DND-41 (cell line): ENCODE measurements at regions not wholly inside any gene's neighbourhood (a gene's known extent, or its start where the extent isn't known, plus 50 kb on each side); places are given as distances from the start of the nearest gene placed in this dataset.

Experiments used
- ATAC-seq: fragments of 200-7000 bp; cut with Tn5 transposase; 3 replicates; pipeline ENCODE4 v1.9.1; 2021; ENCODE audit warnings: low read depth; ENCODE audit not compliant: insufficient read depth
- DNase-seq: peaks from one replicate; pipeline ENCODE4 v3.0.0-alpha.2; 2020
- H2AFZ ChIP-seq: 2 replicates; pipeline ENCODE4 v1.6.0; 2012; ENCODE audit warnings: low read depth, low read length
- H3K27ac ChIP-seq: 2 replicates; pipeline ENCODE4 v1.5.1; 2012; ENCODE audit warnings: low read length, inconsistent platforms
- H3K27me3 ChIP-seq: fragments of 200-600 bp; sonication (generic); 2 replicates; pipeline ENCODE4 v1.6.0; 2012; ENCODE audit warnings: low read length, mild to moderate bottlenecking, inconsistent platforms; ENCODE audit not compliant: insufficient read depth, poor library complexity
- H3K36me3 ChIP-seq: 2 replicates; pipeline ENCODE4 v1.5.1; 2012; ENCODE audit warnings: low read length, inconsistent platforms; ENCODE audit not compliant: insufficient read depth
- H3K4me1 ChIP-seq: 2 replicates; pipeline ENCODE4 v1.5.1; 2012; ENCODE audit warnings: mild to moderate bottlenecking, low read length; ENCODE audit not compliant: insufficient read depth
- H3K4me2 ChIP-seq: 2 replicates; pipeline ENCODE4 v1.6.0; 2012; ENCODE audit warnings: mild to moderate bottlenecking, moderate library complexity, low read length, inconsistent platforms; ENCODE audit not compliant: insufficient read depth
- H3K4me3 ChIP-seq, 2 experiments: fragments of 200-600 bp in 1 of 2; shearing (Covaris generic) in 1 of 2; 2 replicates each; pipeline ENCODE4 v1.5.1; 2012 to 2016; ENCODE audit warnings: inconsistent platforms in 2 of 2, low read length in 2 of 2, mild to moderate bottlenecking in 2 of 2, low read depth in 1 of 2, moderate library complexity in 1 of 2
- H3K79me2 ChIP-seq: 2 replicates; pipeline ENCODE4 v1.6.0; 2012; ENCODE audit warnings: low read length, inconsistent platforms; ENCODE audit not compliant: insufficient read depth
- H3K9ac ChIP-seq: 2 replicates; pipeline ENCODE4 v1.6.0; 2012; ENCODE audit warnings: low read depth, mild to moderate bottlenecking, inconsistent platforms, low read length, moderate library complexity
- H3K9me3 ChIP-seq: 2 replicates; pipeline ENCODE4 v1.5.1; 2012; ENCODE audit warnings: low read length, moderate library complexity, mild to moderate bottlenecking, inconsistent platforms; ENCODE audit not compliant: insufficient read depth, severe bottlenecking
- H4K20me1 ChIP-seq: 2 replicates; pipeline ENCODE4 v1.6.0; 2012; ENCODE audit warnings: low read length; ENCODE audit not compliant: insufficient read depth
- EZH2 ChIP-seq: IDR thresholded peaks from 3 replicates; pipeline ENCODE4 v1.6.1; 2012; ENCODE audit warnings: borderline replicate concordance, low read depth, mild to moderate bottlenecking, moderate library complexity, low read length, inconsistent platforms; ENCODE audit not compliant: severe bottlenecking
- TF ChIP-seq, protein P1 (sequence below): IDR thresholded peaks from 2 replicates; pipeline ENCODE4 v1.5.1; 2012; ENCODE audit warnings: borderline replicate concordance, low read length, moderate library complexity, mild to moderate bottlenecking; ENCODE audit not compliant: poor library complexity, severe bottlenecking; ENCODE audit errors: extremely low read depth

GRCh38 chr4:58646126-58646525 lies 1535.9 kb upstream of the IGFBP7 start:
- H3K9ac ChIP-seq: no peak overlapping the region
- H3K4me2 ChIP-seq: no peak overlapping the region
- no peak overlapping the region for H3K4me3 ChIP-seq
- no peaks in the 10 kb centered on the region for H3K27me3 ChIP-seq
- no peaks in the 10 kb centered on the region for H3K9me3 ChIP-seq
- TF ChIP-seq, protein P1, sequence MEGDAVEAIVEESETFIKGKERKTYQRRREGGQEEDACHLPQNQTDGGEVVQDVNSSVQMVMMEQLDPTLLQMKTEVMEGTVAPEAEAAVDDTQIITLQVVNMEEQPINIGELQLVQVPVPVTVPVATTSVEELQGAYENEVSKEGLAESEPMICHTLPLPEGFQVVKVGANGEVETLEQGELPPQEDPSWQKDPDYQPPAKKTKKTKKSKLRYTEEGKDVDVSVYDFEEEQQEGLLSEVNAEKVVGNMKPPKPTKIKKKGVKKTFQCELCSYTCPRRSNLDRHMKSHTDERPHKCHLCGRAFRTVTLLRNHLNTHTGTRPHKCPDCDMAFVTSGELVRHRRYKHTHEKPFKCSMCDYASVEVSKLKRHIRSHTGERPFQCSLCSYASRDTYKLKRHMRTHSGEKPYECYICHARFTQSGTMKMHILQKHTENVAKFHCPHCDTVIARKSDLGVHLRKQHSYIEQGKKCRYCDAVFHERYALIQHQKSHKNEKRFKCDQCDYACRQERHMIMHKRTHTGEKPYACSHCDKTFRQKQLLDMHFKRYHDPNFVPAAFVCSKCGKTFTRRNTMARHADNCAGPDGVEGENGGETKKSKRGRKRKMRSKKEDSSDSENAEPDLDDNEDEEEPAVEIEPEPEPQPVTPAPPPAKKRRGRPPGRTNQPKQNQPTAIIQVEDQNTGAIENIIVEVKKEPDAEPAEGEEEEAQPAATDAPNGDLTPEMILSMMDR: no peak
- TF ChIP-seq EZH2: no peak
- H4K20me1 ChIP-seq: no peaks in the 10 kb centered on the region
- no peak overlapping the region for H3K27ac ChIP-seq
- H3K4me1 ChIP-seq: no peaks in the 10 kb centered on the region
- ATAC-seq (no peak), DNase-seq (no peak)
- no peak overlapping the region for H2AFZ ChIP-seq
- no peaks in the 10 kb centered on the region for H3K36me3 ChIP-seq
- H3K79me2 ChIP-seq: no peaks in the 10 kb centered on the region

GRCh38 chr4:58644549-58644948 lies 1534.4 kb upstream of the IGFBP7 start:
- no peak overlapping the region for H3K9ac ChIP-seq
- H3K4me2 ChIP-seq: no peak overlapping the region
- no peaks in the 10 kb centered on the region for H3K9me3 ChIP-seq
- TF ChIP-seq, protein P1: no peak
- TF ChIP-seq EZH2: no peak
- no peak overlapping the region for H3K4me3 ChIP-seq
- no peaks in the 10 kb centered on the region for H3K36me3 ChIP-seq
- DNase-seq (no peak), ATAC-seq (no peak)
- no peak overlapping the region for H2AFZ ChIP-seq
- H3K79me2 ChIP-seq: no peaks in the 10 kb centered on the region
- no peaks in the 10 kb centered on the region for H3K27me3 ChIP-seq
- H4K20me1 ChIP-seq: no peaks in the 10 kb centered on the region
- H3K4me1 ChIP-seq: no peaks in the 10 kb centered on the region
- H3K27ac ChIP-seq: no peak overlapping the region

GRCh38 chr4:58636381-58636780 lies 1526.2 kb upstream of the IGFBP7 start:
- H3K79me2 ChIP-seq: no peaks in the 10 kb centered on the region
- H3K4me2 ChIP-seq: no peak overlapping the region
- no peak for TF ChIP-seq EZH2
- TF ChIP-seq, protein P1: no peak
- no peaks in the 10 kb centered on the region for H3K4me1 ChIP-seq
- H3K36me3 ChIP-seq: no peaks in the 10 kb centered on the region
- ATAC-seq: no peak
- DNase-seq: no peak
- H3K27me3 ChIP-seq: no peaks in the 10 kb centered on the region
- no peaks in the 10 kb centered on the region for H3K9me3 ChIP-seq
- no peak overlapping the region for H3K4me3 ChIP-seq
- no peak overlapping the region for H3K27ac ChIP-seq
- no peaks in the 10 kb centered on the region for H4K20me1 ChIP-seq
- no peak overlapping the region for H2AFZ ChIP-seq
- H3K9ac ChIP-seq: no peak overlapping the region

DNA sequence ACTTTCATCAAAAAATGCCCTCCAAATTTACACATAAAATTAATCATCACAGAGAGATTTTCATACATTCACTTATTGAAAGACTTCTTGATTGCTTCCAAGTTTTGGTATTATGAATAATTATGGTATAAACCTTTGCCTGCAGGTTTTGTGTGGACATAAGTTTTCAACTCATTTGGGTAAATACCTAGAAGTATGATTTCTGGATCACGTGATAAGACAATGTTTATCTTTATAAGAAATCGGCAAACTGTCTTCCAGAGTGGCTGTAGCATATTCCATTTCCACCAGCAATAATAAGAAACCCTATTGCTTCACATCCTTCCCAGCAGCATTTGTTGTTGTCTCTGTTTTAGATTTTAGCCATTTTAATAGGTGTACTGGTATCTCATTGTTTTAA lies 1507.0 kb upstream of the IGFBP7 start:
- Histone ChIP-seq H3K9me3 (no peaks in the 10 kb centered on the region), H4K20me1 (no peaks in the 10 kb centered on the region), H3K9ac (no peak overlapping the region), H3K4me3 (no peak overlapping the region), H3K4me2 (no peak overlapping the region), H2AFZ (no peak overlapping the region), H3K27me3 (no peaks in the 10 kb centered on the region), H3K4me1 (no peaks in the 10 kb centered on the region), H3K27ac (no peak overlapping the region), H3K79me2 (no peaks in the 10 kb centered on the region), H3K36me3 (no peaks in the 10 kb centered on the region)
- TF ChIP-seq, protein P1: no peak
- TF ChIP-seq EZH2: no peak
- ATAC-seq (no peak), DNase-seq (no peak)
